H1 (cell line): ENCODE measurements at regions not wholly inside any gene's neighbourhood (a gene's known extent, or its start where the extent isn't known, plus 50 kb on each side); places are given as distances from the start of the nearest gene placed in this dataset.

ENCODE experiments used
- CTCF ChIA-PET: fragments of 300-600 bp; sonication (Branson Sonifier 250); formaldehyde crosslinking; loops from one replicate; lab custom pipeline; 2021; ENCODE audit not compliant: partially characterized antibody; lab: Charles Lee
- POLR2A ChIA-PET: fragments of 300-600 bp; sonication (Branson Sonifier 250); formaldehyde crosslinking; loops from one replicate; lab custom pipeline; 2021; ENCODE audit warnings: inconsistent platforms; ENCODE audit not compliant: partially characterized antibody; lab: Charles Lee
- DNase-seq, 2 experiments: peaks; one replicate each; pipeline versions ENCODE4 v3.0.0 to v3.0.0-alpha.2; 2010 to 2022; ENCODE audit warnings: low spot score in 2 of 2, low read depth in 1 of 2, mixed read lengths in 1 of 2
- FAIRE-seq: peaks from 2 replicates; lab custom pipeline; 2011; peaks lifted over from hg19 to GRCh38; lab: Jason Lieb, UNC
- H2AFZ ChIP-seq: 2 replicates; pipeline ENCODE4 v1.8.1; 2012; ENCODE audit warnings: low read length, inconsistent platforms
- H2AK5ac ChIP-seq: 2 replicates; pipeline ENCODE4 v1.6.1; 2013; ENCODE audit warnings: low read depth, low read length
- H2BK120ac ChIP-seq: replicated peaks from 2 replicates; pipeline ENCODE3; 2013; ENCODE audit warnings: low read depth, low read length, inconsistent platforms
- H2BK12ac ChIP-seq: 2 replicates; pipeline ENCODE4 v1.6.1; 2013; ENCODE audit warnings: low read depth, low read length
- H2BK15ac ChIP-seq: 2 replicates; pipeline ENCODE4 v1.6.1; 2013; ENCODE audit warnings: low read length
- H2BK20ac ChIP-seq: 2 replicates; pipeline ENCODE4 v1.6.1; 2013; ENCODE audit warnings: low read length
- H2BK5ac ChIP-seq: 2 replicates; pipeline ENCODE4 v1.6.1; 2013; ENCODE audit warnings: low read depth, low read length
- H3K14ac ChIP-seq: 2 replicates; pipeline ENCODE4 v1.6.1; 2013; ENCODE audit warnings: inconsistent platforms; ENCODE audit not compliant: insufficient read length
- H3K18ac ChIP-seq: 2 replicates; pipeline ENCODE4 v1.6.1; 2013; ENCODE audit warnings: low read length; ENCODE audit errors: extremely low read depth
- H3K23ac ChIP-seq: 2 replicates; pipeline ENCODE4 v1.6.1; 2013; ENCODE audit warnings: inconsistent platforms; ENCODE audit not compliant: insufficient read length
- H3K23me2 ChIP-seq: 2 replicates; pipeline ENCODE4 v1.6.1; 2013; ENCODE audit warnings: low read depth, low read length
- H3K27ac ChIP-seq: 2 replicates; pipeline ENCODE4 v1.6.1; 2011; ENCODE audit warnings: low read depth, low read length, inconsistent platforms
- H3K27me3 ChIP-seq, 4 experiments: replicated peaks in 1 of 4; 1 replicate in 1 of 4; 2 replicates in 3 of 4; pipeline versions ENCODE4 v1.6.1 to v1.8.1; 2011 to 2013; ENCODE audit warnings: low read length in 3 of 4, mild to moderate bottlenecking in 3 of 4, inconsistent platforms in 2 of 4, mixed read lengths in 2 of 4, moderate library complexity in 1 of 4; ENCODE audit not compliant: control insufficient read depth in 3 of 4, insufficient read depth in 3 of 4; ENCODE audit errors: extremely low read depth in 1 of 4
- H3K36me3 ChIP-seq, 4 experiments: 2 replicates each; pipeline versions ENCODE4 v1.6.1 to v1.8.1; 2011 to 2013; ENCODE audit warnings: mild to moderate bottlenecking in 4 of 4, low read length in 3 of 4, moderate library complexity in 2 of 4, control low read depth in 1 of 4, inconsistent platforms in 1 of 4; ENCODE audit not compliant: insufficient read depth in 4 of 4, control insufficient read depth in 2 of 4
- H3K4ac ChIP-seq: replicated peaks from 2 replicates; pipeline ENCODE3; 2013; ENCODE audit warnings: low read length, low read depth, mixed read lengths, inconsistent platforms; ENCODE audit not compliant: insufficient read length
- H3K4me1 ChIP-seq, 4 experiments: replicated peaks in 1 of 4; 1 replicate in 1 of 4; 2 replicates in 3 of 4; pipeline versions ENCODE4 v1.6.1 to v1.8.1; 2011 to 2013; ENCODE audit warnings: low read length in 3 of 4, inconsistent platforms in 2 of 4, mixed read lengths in 1 of 4; ENCODE audit not compliant: insufficient read depth in 4 of 4, control insufficient read depth in 3 of 4
- H3K4me2 ChIP-seq, 2 experiments: 2 replicates each; pipeline versions ENCODE4 v1.6.1 to v1.8.1; 2011 to 2013; ENCODE audit warnings: low read depth in 2 of 2, low read length in 2 of 2, control low read depth in 1 of 2, inconsistent platforms in 1 of 2, mild to moderate bottlenecking in 1 of 2; ENCODE audit not compliant: insufficient read depth in 1 of 2
- H3K4me3 ChIP-seq, 4 experiments: fragments of 200-600, 300-600 bp in 1 of 4; sonication (generic), shearing (Covaris generic), sonication (Bioruptor Twin) in 1 of 4; 2 replicates each; pipeline versions ENCODE4 v1.5.1 to v1.8.1; 2011 to 2016; ENCODE audit warnings: low read length in 4 of 4, low read depth in 3 of 4, control low read depth in 2 of 4, inconsistent platforms in 2 of 4, mild to moderate bottlenecking in 2 of 4, mixed read lengths in 1 of 4, moderate library complexity in 1 of 4; ENCODE audit not compliant: insufficient read depth in 2 of 4; ENCODE audit errors: extremely low read depth in 1 of 4
- H3K56ac ChIP-seq: replicated peaks from 2 replicates; pipeline ENCODE3; 2013; ENCODE audit warnings: low read depth, mild to moderate bottlenecking, mixed read lengths, low read length, inconsistent platforms; ENCODE audit not compliant: insufficient read length
- H3K79me1 ChIP-seq: 2 replicates; pipeline ENCODE4 v1.6.1; 2013; ENCODE audit warnings: low read depth, low read length, control low read depth
- H3K79me2 ChIP-seq, 2 experiments: 2 replicates each; pipeline versions ENCODE4 v1.6.1 to v1.8.1; 2012 to 2013; ENCODE audit warnings: low read length in 2 of 2, mild to moderate bottlenecking in 2 of 2, inconsistent platforms in 1 of 2; ENCODE audit not compliant: insufficient read depth in 2 of 2, control insufficient read depth in 1 of 2
- H3K9ac ChIP-seq, 4 experiments: replicated peaks in 1 of 4; 1 replicate in 1 of 4; 2 replicates in 3 of 4; pipeline versions ENCODE4 v1.6.1 to v1.8.1; 2011 to 2013; ENCODE audit warnings: low read depth in 3 of 4, low read length in 3 of 4, control low read depth in 2 of 4, mild to moderate bottlenecking in 2 of 4, moderate library complexity in 2 of 4, inconsistent platforms in 1 of 4; ENCODE audit errors: extremely low read depth in 1 of 4
- H3K9me3 ChIP-seq, 2 experiments: 2 replicates each; pipeline versions ENCODE4 v1.6.1 to v1.8.1; 2012 to 2013; ENCODE audit warnings: mild to moderate bottlenecking in 2 of 2, moderate library complexity in 2 of 2, control low read depth in 1 of 2, inconsistent platforms in 1 of 2, low read depth in 1 of 2, low read length in 1 of 2, mixed read lengths in 1 of 2; ENCODE audit not compliant: insufficient read depth in 2 of 2
- H4K20me1 ChIP-seq, 2 experiments: replicated peaks in 1 of 2; 2 replicates each; pipeline versions ENCODE3 to v1.8.1; 2011 to 2013; ENCODE audit warnings: inconsistent platforms in 2 of 2, low read length in 2 of 2, mild to moderate bottlenecking in 1 of 2; ENCODE audit not compliant: insufficient read depth in 2 of 2, control insufficient read depth in 1 of 2
- H4K5ac ChIP-seq: 2 replicates; pipeline ENCODE4 v1.6.1; 2013; ENCODE audit warnings: low read length, low read depth, mixed read lengths, inconsistent platforms; ENCODE audit not compliant: insufficient read length
- H4K8ac ChIP-seq: 2 replicates; pipeline ENCODE4 v1.8.0; 2013; ENCODE audit warnings: mild to moderate bottlenecking, moderate library complexity, low read length, inconsistent platforms; ENCODE audit not compliant: insufficient read depth; ENCODE audit errors: extremely low read depth
- H4K91ac ChIP-seq: replicated peaks from 2 replicates; pipeline ENCODE3; 2013; ENCODE audit warnings: low read length, mixed read lengths, inconsistent platforms; ENCODE audit not compliant: insufficient read length
- ATF3 ChIP-seq: IDR thresholded peaks from 2 replicates; pipeline ENCODE4 v1.6.1; 2011; ENCODE audit warnings: low read depth, mild to moderate bottlenecking, low read length; ENCODE audit not compliant: insufficient read depth
- JUN ChIP-seq: IDR thresholded peaks from 2 replicates; pipeline ENCODE4 v1.6.1; 2011; ENCODE audit warnings: low read depth, mild to moderate bottlenecking, improper control_type of control experiment, low read length
- MAX ChIP-seq: IDR thresholded peaks from 2 replicates; pipeline ENCODE4 v1.6.1; 2012; ENCODE audit warnings: inconsistent platforms
- NANOG ChIP-seq: IDR thresholded peaks from 2 replicates; pipeline ENCODE4 v1.6.1; 2011; ENCODE audit warnings: low read length, low read depth, mild to moderate bottlenecking, inconsistent platforms; ENCODE audit not compliant: insufficient read depth, poor library complexity, severe bottlenecking
- NRF1 ChIP-seq: IDR thresholded peaks from 2 replicates; pipeline ENCODE4 v1.6.1; 2011; ENCODE audit warnings: mild to moderate bottlenecking, low read depth, low read length, improper control_type of control experiment
- SAP30 ChIP-seq: fragments of 300-600 bp; sonication (generic); IDR thresholded peaks from 2 replicates; pipeline ENCODE4 v1.7.1; 2012; ENCODE audit warnings: low read length, moderate library complexity, mild to moderate bottlenecking, inconsistent platforms; ENCODE audit not compliant: insufficient read depth, insufficient replicate concordance
- SIRT6 ChIP-seq: IDR thresholded peaks from one replicate; pipeline ENCODE4 v1.7.1; 2012; ENCODE audit warnings: low read length, inconsistent platforms
- SP4 ChIP-seq: IDR thresholded peaks from 2 replicates; pipeline ENCODE4 v1.6.1; 2012; ENCODE audit warnings: low read length, inconsistent platforms
- TCF12 ChIP-seq: IDR thresholded peaks from 2 replicates; pipeline ENCODE4 v1.6.1; 2011; ENCODE audit warnings: low read depth, mild to moderate bottlenecking, low read length
- ZNF274 ChIP-seq: IDR thresholded peaks from 2 replicates; pipeline ENCODE4 v1.7.0; 2012; ENCODE audit warnings: low read length, borderline replicate concordance; ENCODE audit errors: extremely low read depth
- WGBS, 2 experiments: shearing (Covaris generic) in 1 of 2; methylation state at CpG; one replicate each; pipeline versions ENCODE4 v1.1.6 to v1.1.7; 2013 to 2015; ENCODE audit warnings: low lambda C conversion rate in 2 of 2, mixed read lengths in 2 of 2, inconsistent platforms in 1 of 2, low coverage in 1 of 2, missing lambda C conversion rate in 1 of 2; ENCODE audit not compliant: insufficient replicate concordance in 2 of 2, insufficient coverage in 1 of 2, insufficient read length in 1 of 2; ENCODE audit errors: extremely low coverage in 1 of 2, missing lambda C conversion rate in 1 of 2; 5-methylcytosine and 5-hydroxymethylcytosine counted together

GRCh38 chr4:28562913-28563312 is 1702.3 kb downstream of the STIM2 start:
- no peak overlapping the region for H2AFZ ChIP-seq
- ChIA-PET POLR2A (no interaction called here), CTCF (no interaction called here)
- H3K4me2 ChIP-seq = no peak overlapping the region
- H2BK20ac ChIP-seq = no peak overlapping the region
- WGBS, 2 experiments = 100% methylated on average over 1 of the region's 4 CpGs; no CpG with 5 or more reads in 1 of the 2 experiments
- H4K91ac ChIP-seq = no peak overlapping the region
- no peak overlapping the region for H3K14ac ChIP-seq
- peaks cover 12 to 14% of the 10 kb centered on the region in 2 experiments for H3K9me3 ChIP-seq
- no peak overlapping the region for H2BK5ac ChIP-seq
- no peak overlapping the region for H3K4me3 ChIP-seq
- H4K8ac ChIP-seq = no peak overlapping the region
- no peaks in the 10 kb centered on the region for H3K79me2 ChIP-seq
- no peak overlapping the region for H3K56ac ChIP-seq
- no peaks in the 10 kb centered on the region for H4K20me1 ChIP-seq
- no peak overlapping the region for H2BK15ac ChIP-seq
- H3K18ac ChIP-seq = no peak overlapping the region
- H3K9ac ChIP-seq = no peak overlapping the region
- H3K23me2 ChIP-seq = no peaks in the 10 kb centered on the region
- no peaks in the 10 kb centered on the region; a peak in 1 of 8 replicates for H3K36me3 ChIP-seq
- DNase-seq = no peak
- no peak overlapping the region for H2BK12ac ChIP-seq
- H2BK120ac ChIP-seq = no peak overlapping the region
- H3K27ac ChIP-seq = no peak overlapping the region
- no peaks in the 10 kb centered on the region for H3K4me1 ChIP-seq
- no peaks in the 10 kb centered on the region for H3K27me3 ChIP-seq
- H3K4ac ChIP-seq = no peak overlapping the region
- FAIRE-seq = no peak
- no peaks in the 10 kb centered on the region for H3K79me1 ChIP-seq
- H2AK5ac ChIP-seq = no peak overlapping the region
- H4K5ac ChIP-seq = no peak overlapping the region
- H3K23ac ChIP-seq = no peak overlapping the region
- no peak for TF ChIP-seq ZNF274
- TF ChIP-seq ATF3 = no peak
- no peak for TF ChIP-seq JUN
- TF ChIP-seq NRF1 = no peak
- no peak for TF ChIP-seq SAP30
- TF ChIP-seq NANOG = no peak
- no peak for TF ChIP-seq MAX
- no peak for TF ChIP-seq SIRT6
- no peak for TF ChIP-seq SP4
- TF ChIP-seq TCF12 = no peak
